Lower lobe of right lung (tissue), 2 donors: ENCODE measurements at regions not wholly inside any gene's neighbourhood (a gene's known extent, or its start where the extent isn't known, plus 50 kb on each side); places are given as distances from the start of the nearest gene placed in this dataset.

Experiments used
- ATAC-seq, 2 donors: fragments of 200-7000 bp; cut with Tn5 transposase; one replicate each; pipeline ENCODE4 v1.9.1; 2020 to 2022; ENCODE audit warnings: mild to moderate bottlenecking in 2 of 2, moderate library complexity in 2 of 2
- DNase-seq: peaks from one replicate; pipeline ENCODE4 v3.0.0-alpha.2; 2020
- H3K27ac ChIP-seq: fragments of 200-600 bp; one replicate; pipeline ENCODE4 v1.8.0; 2022
- H3K27me3 ChIP-seq: fragments of 200-600 bp; one replicate; pipeline ENCODE4 v1.8.0; 2022; ENCODE audit warnings: low read depth
- H3K36me3 ChIP-seq: fragments of 200-600 bp; one replicate; pipeline ENCODE4 v1.8.0; 2022; ENCODE audit warnings: mild to moderate bottlenecking
- H3K4me1 ChIP-seq: fragments of 200-600 bp; one replicate; pipeline ENCODE4 v1.8.0; 2022
- H3K4me3 ChIP-seq: fragments of 200-600 bp; one replicate; pipeline ENCODE4 v1.8.0; 2022; ENCODE audit warnings: mild to moderate bottlenecking
- H3K9me3 ChIP-seq: fragments of 200-600 bp; one replicate; pipeline ENCODE4 v1.8.0; 2022
- CTCF ChIP-seq: fragments of 200-600 bp; IDR thresholded peaks from one replicate; pipeline ENCODE4 v1.8.0; 2022; ENCODE audit warnings: antibody characterized with exemption, mild to moderate bottlenecking
- intact Hi-C: fragments of 100-400 bp; cut with DNase I; formaldehyde crosslinking; loops from one replicate; pipeline ENCODE4 v1.11.0; 2022
- donor health status: DM: no; HTN: yes; CAD: no; lungs with severe emphysema.

DNA sequence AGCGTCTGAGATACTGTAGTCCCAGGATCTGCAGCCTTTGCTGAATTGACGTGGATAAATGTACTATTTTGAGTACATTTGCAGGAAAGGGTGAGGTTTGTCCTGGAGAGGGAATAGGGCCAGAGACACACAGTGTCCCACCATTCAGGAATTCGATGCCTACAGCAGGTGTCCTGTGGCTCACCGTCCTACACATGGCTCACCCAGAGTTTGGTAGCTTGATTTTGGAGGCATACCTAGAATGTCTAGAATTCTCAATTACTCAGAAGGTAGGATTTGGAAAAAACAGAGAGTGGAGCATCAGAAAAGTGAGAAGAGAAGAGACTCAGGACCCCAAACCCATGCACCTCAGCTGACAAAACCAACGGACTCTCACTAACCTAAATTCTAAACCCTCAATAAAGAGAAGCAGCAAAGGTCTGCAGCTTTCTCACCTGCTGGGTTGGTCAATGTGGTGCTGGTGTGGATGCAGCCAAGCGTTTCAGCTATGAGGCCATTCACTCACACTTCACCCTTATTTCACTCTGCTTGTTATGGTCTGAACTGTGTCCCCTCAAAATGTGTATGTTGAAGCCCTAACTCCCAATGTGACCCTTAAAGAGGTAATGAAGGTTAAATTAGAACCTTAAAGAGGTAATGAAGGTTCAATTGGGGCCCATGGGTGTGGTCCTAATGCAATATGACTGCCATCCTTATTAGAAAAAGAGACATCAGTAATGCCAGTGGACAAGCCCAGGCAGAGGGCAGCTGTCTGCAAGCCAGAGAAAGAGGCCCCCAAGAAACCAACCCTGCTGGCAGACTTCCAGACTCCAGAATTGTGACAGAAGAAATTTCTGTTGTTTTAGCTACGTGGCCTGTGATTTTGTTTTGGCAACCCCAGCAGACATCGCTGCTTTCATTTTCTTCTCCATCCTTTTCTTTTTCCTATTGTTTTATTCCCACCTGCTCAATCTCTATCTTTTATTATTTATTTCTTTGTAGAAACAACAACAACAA lies 187.8 kb downstream of the SNX19 start:
- H3K9me3 ChIP-seq = peaks cover 23% of the 10 kb centered on the region
- no peak for TF ChIP-seq CTCF
- H3K36me3 ChIP-seq = no peaks in the 10 kb centered on the region
- H3K27me3 ChIP-seq = no peaks in the 10 kb centered on the region
- H3K27ac ChIP-seq = no peak overlapping the region
- ATAC-seq = no peak
- intact Hi-C loops = no loop called here
- peaks cover 7% of the 10 kb centered on the region for H3K4me1 ChIP-seq
- H3K4me3 ChIP-seq = no peak overlapping the region
- DNase-seq = no peak

GRCh38 chr11:130729193-130729592 lies 187.1 kb downstream of the SNX19 start:
- no peak for DNase-seq
- Histone ChIP-seq H3K4me1 (peaks cover 7% of the 10 kb centered on the region), H3K27ac (no peak overlapping the region), H3K4me3 (no peak overlapping the region), H3K9me3 (peaks cover 23% of the 10 kb centered on the region), H3K27me3 (no peaks in the 10 kb centered on the region), H3K36me3 (no peaks in the 10 kb centered on the region)
- intact Hi-C loops = no loop called here
- no peak for TF ChIP-seq CTCF
- ATAC-seq = no peak

- H3K4me1 ChIP-seq = peaks cover 7% of the 10 kb centered on the region
- intact Hi-C loops = no loop called here
- DNase-seq = no peak
- peaks cover 23% of the 10 kb centered on the region for H3K9me3 ChIP-seq
- no peak for ATAC-seq
- H3K27me3 ChIP-seq = no peaks in the 10 kb centered on the region
- H3K27ac ChIP-seq = no peak overlapping the region
- no peak for TF ChIP-seq CTCF
- no peak overlapping the region for H3K4me3 ChIP-seq
- no peaks in the 10 kb centered on the region for H3K36me3 ChIP-seq
Observed at GRCh38 chr11:130729678-130730300, 186.5 kb downstream of the SNX19 start.

GRCh38 chr11:130731401-130731800 lies 184.9 kb downstream of the SNX19 start:
- no peak for TF ChIP-seq CTCF
- Histone ChIP-seq H3K4me3 (no peak overlapping the region), H3K36me3 (no peaks in the 10 kb centered on the region), H3K4me1 (peaks cover under 1% of the 10 kb centered on the region), H3K27ac (no peak overlapping the region), H3K27me3 (no peaks in the 10 kb centered on the region), H3K9me3 (peaks cover 23% of the 10 kb centered on the region)
- ATAC-seq (no peak), DNase-seq (no peak)
- intact Hi-C loops = no loop called here

GRCh38 chr11:130732476-130732875 lies 183.8 kb downstream of the SNX19 start:
- H3K27ac ChIP-seq = no peak overlapping the region

More at GRCh38 chr11:130732476-130732875, 183.8 kb downstream of the SNX19 start:
- no peak overlapping the region for H3K4me3 ChIP-seq
- no peak for ATAC-seq
- no peaks in the 10 kb centered on the region for H3K36me3 ChIP-seq
- peaks cover 23% of the 10 kb centered on the region for H3K9me3 ChIP-seq
- no peaks in the 10 kb centered on the region for H3K27me3 ChIP-seq
- DNase-seq = no peak
- peaks cover under 1% of the 10 kb centered on the region for H3K4me1 ChIP-seq
- intact Hi-C loops = no loop called here
- TF ChIP-seq CTCF = no peak
